ENCODE measurements at regions not wholly inside any gene's neighbourhood (a gene's known extent, or its start where the extent isn't known, plus 50 kb on each side); places are given as distances from the start of the nearest gene placed in this dataset.

- no peaks in the 10 kb centered on the region for H3K9me3 ChIP-seq
- no peak overlapping the region for H3K4me3 ChIP-seq
- no peaks in the 10 kb centered on the region for H3K4me1 ChIP-seq
- H3K36me3 ChIP-seq: no peaks in the 10 kb centered on the region
- DNase-seq (peak in 2 of 4 donors; percentile 71 to 73), ATAC-seq (no peak)
- no peaks in the 10 kb centered on the region for H3K27me3 ChIP-seq
- H3K27ac ChIP-seq: no peak overlapping the region
- TF ChIP-seq CTCF (IDR thresholded peaks at IDR 0.05): no peak
- intact Hi-C loops (cut with DNase I): no loop called here
Measured at GRCh38 chrX:96563646-96564045, 121.0 kb upstream of the DIAPH2 start.

- Histone ChIP-seq H3K27me3 (no peaks in the 10 kb centered on the region), H3K27ac (peak overlapping the region in 1 of 2 donors; percentile 11), H3K9me3 (no peaks in the 10 kb centered on the region), H3K36me3 (no peaks in the 10 kb centered on the region), H3K4me1 (no peaks in the 10 kb centered on the region), H3K4me3 (no peak overlapping the region)
- intact Hi-C loops (cut with DNase I): no loop called here
- ATAC-seq (no peak), DNase-seq (no peak)
- TF ChIP-seq CTCF (IDR thresholded peaks at IDR 0.05): no peak
Measured at GRCh38 chrX:96564595-96564994, 120.0 kb upstream of the DIAPH2 start.

GRCh38 chrX:96566878-96567277 is 117.8 kb upstream of the DIAPH2 start:
- DNase-seq (no peak), ATAC-seq (no peak)
- no peak for TF ChIP-seq CTCF (IDR thresholded peaks at IDR 0.05)
- Histone ChIP-seq H3K27ac (no peak overlapping the region), H3K4me1 (no peaks in the 10 kb centered on the region), H3K4me3 (no peak overlapping the region), H3K9me3 (no peaks in the 10 kb centered on the region), H3K27me3 (no peaks in the 10 kb centered on the region), H3K36me3 (no peaks in the 10 kb centered on the region)
- intact Hi-C loops (cut with DNase I): no loop called here

GRCh38 chrX:96568071-96568470 is 116.6 kb upstream of the DIAPH2 start:
- TF ChIP-seq CTCF (IDR thresholded peaks at IDR 0.05): no peak
- Histone ChIP-seq H3K27me3 (no peaks in the 10 kb centered on the region), H3K36me3 (no peaks in the 10 kb centered on the region), H3K4me1 (no peaks in the 10 kb centered on the region), H3K9me3 (no peaks in the 10 kb centered on the region), H3K4me3 (no peak overlapping the region), H3K27ac (no peak overlapping the region)
- intact Hi-C loops (cut with DNase I): no loop called here
- no peak for DNase-seq
- ATAC-seq: no peak

GRCh38 chrX:96569034-96569433 is 115.6 kb upstream of the DIAPH2 start:
- no peak for ATAC-seq
- TF ChIP-seq CTCF (IDR thresholded peaks at IDR 0.05): no peak
- intact Hi-C loops (cut with DNase I): no loop called here
- Histone ChIP-seq H3K4me3 (no peak overlapping the region), H3K4me1 (no peaks in the 10 kb centered on the region), H3K27ac (no peak overlapping the region), H3K27me3 (no peaks in the 10 kb centered on the region), H3K36me3 (no peaks in the 10 kb centered on the region), H3K9me3 (no peaks in the 10 kb centered on the region)
- no peak for DNase-seq

Measured in left lung (tissue), 4 donors.